GM12891 (cell line): ENCODE measurements at regions not wholly inside any gene's neighbourhood (a gene's known extent, or its start where the extent isn't known, plus 50 kb on each side); places are given as distances from the start of the nearest gene placed in this dataset.

Experiments used
- POLR2A ChIP-seq: IDR thresholded peaks from 2 replicates; pipeline ENCODE4 v1.6.1; 2011; ENCODE audit warnings: low read depth, low read length, control low read depth
- POLR2AphosphoS5 ChIP-seq: IDR thresholded peaks from 2 replicates; pipeline ENCODE4 v1.6.1; 2011; ENCODE audit warnings: low read depth, low read length, control low read depth
- TAF1 ChIP-seq: IDR thresholded peaks from 2 replicates; pipeline ENCODE4 v1.6.1; 2011; ENCODE audit warnings: low read depth, low read length, control low read depth

DNA sequence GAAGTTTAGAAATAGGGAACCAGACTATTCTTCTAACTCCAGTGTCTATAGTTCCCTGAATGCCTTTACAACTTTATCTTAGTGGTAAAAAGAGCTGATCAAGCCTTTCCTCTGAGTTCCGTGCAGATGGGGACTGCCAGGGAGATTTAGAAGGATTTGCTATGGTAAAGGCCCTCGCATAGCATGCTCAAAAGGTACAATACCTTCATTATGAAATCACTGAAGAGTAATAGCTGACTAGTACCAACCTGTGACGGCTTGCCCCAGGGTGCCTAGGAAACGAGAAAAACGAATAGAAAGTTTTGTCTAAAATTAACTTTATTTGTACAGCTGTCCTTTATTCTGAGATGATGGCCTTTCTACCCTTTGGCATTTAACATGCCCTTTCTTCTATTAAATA lies 150.1 kb upstream of the ARHGAP42 start:
- TF ChIP-seq POLR2AphosphoS5 (no peak), POLR2A (no peak), TAF1 (no peak)
